Smooth muscle cell (in vitro differentiated cells): ENCODE measurements at regions not wholly inside any gene's neighbourhood (a gene's known extent, or its start where the extent isn't known, plus 50 kb on each side); places are given as distances from the start of the nearest gene placed in this dataset.

ENCODE experiments used
- DNase-seq: peaks from one replicate; lab custom pipeline; 2025; ENCODE audit not compliant: unreplicated experiment; lab: John Stamatoyannopoulos, UW
- H2AFZ ChIP-seq: fragments of 200-600 bp; sonication (generic); 2 replicates; pipeline ENCODE4 v1.6.0; 2016; ENCODE audit warnings: antibody characterized with exemption, low read depth, mild to moderate bottlenecking
- H3F3A ChIP-seq: fragments of 200-600 bp; sonication (generic); 2 replicates; pipeline ENCODE4 v1.6.0; 2017; ENCODE audit warnings: antibody characterized with exemption, low read depth
- H3K27ac ChIP-seq: fragments of 200-600 bp; sonication (generic); 2 replicates; pipeline ENCODE4 v1.5.1; 2016; ENCODE audit warnings: low read depth, mild to moderate bottlenecking
- H3K27me3 ChIP-seq: fragments of 200-600 bp; sonication (generic); 2 replicates; pipeline ENCODE4 v1.6.1; 2016; ENCODE audit warnings: low read depth, mild to moderate bottlenecking
- H3K36me3 ChIP-seq: fragments of 200-600 bp; sonication (generic); 2 replicates; pipeline ENCODE4 v1.5.1; 2016; ENCODE audit warnings: low read depth
- H3K4me1 ChIP-seq: fragments of 200-600 bp; sonication (generic); 2 replicates; pipeline ENCODE4 v1.5.1; 2016; ENCODE audit warnings: low read depth
- H3K4me2 ChIP-seq: fragments of 200-600 bp; sonication (generic); 2 replicates; pipeline ENCODE4 v1.6.0; 2016; ENCODE audit warnings: mild to moderate bottlenecking
- H3K4me3 ChIP-seq: fragments of 200-600 bp; sonication (generic); 2 replicates; pipeline ENCODE4 v1.5.1; 2016; ENCODE audit warnings: mild to moderate bottlenecking
- H3K79me2 ChIP-seq: fragments of 200-600 bp; sonication (generic); 2 replicates; pipeline ENCODE4 v1.6.0; 2016; ENCODE audit warnings: low read depth, mild to moderate bottlenecking
- H3K9ac ChIP-seq: fragments of 200-600 bp; sonication (generic); 2 replicates; pipeline ENCODE4 v1.6.0; 2016; ENCODE audit warnings: low read depth
- H3K9me3 ChIP-seq: fragments of 200-600 bp; sonication (generic); replicated peaks from 2 replicates; pipeline ENCODE4 v1.5.1; 2016; ENCODE audit warnings: low read depth
- H4K20me1 ChIP-seq: fragments of 200-600 bp; sonication (generic); 2 replicates; pipeline ENCODE4 v1.6.0; 2016; ENCODE audit warnings: low read depth
- CTCF ChIP-seq: fragments of 200-600 bp; sonication (generic); IDR thresholded peaks from 2 replicates; pipeline ENCODE4 v1.5.1; 2017; ENCODE audit warnings: borderline replicate concordance, mild to moderate bottlenecking, antibody characterized with exemption; ENCODE audit not compliant: insufficient read depth, poor library complexity, severe bottlenecking
- WGBS: methylation state at CpG from one replicate; pipeline ENCODE4 v1.1.7; 2016; ENCODE audit warnings: low lambda C conversion rate; 5-methylcytosine and 5-hydroxymethylcytosine counted together

- Histone ChIP-seq H3K4me3 (no peak overlapping the region), H3K4me2 (no peak overlapping the region), H3K9ac (no peak overlapping the region), H3K36me3 (no peaks in the 10 kb centered on the region), H3K9me3 (no peaks in the 10 kb centered on the region), H4K20me1 (no peaks in the 10 kb centered on the region), H3K79me2 (no peaks in the 10 kb centered on the region), H2AFZ (no peak overlapping the region), H3F3A (no peaks in the 10 kb centered on the region), H3K27me3 (no peaks in the 10 kb centered on the region), H3K4me1 (no peaks in the 10 kb centered on the region), H3K27ac (no peak overlapping the region)
- 96% methylated on average over 10 of the region's 10 CpGs for WGBS
- no peak for TF ChIP-seq CTCF
- DNase-seq, result no peak
Observed at GRCh38 chr18:34611904-34612303, 98.2 kb upstream of the DTNA start.

GRCh38 chr18:34620258-34620861 lies 89.7 kb upstream of the DTNA start:
- Histone ChIP-seq H4K20me1 (no peaks in the 10 kb centered on the region), H3K9me3 (no peaks in the 10 kb centered on the region), H3F3A (no peaks in the 10 kb centered on the region), H3K4me2 (no peak overlapping the region), H3K27me3 (no peaks in the 10 kb centered on the region), H3K36me3 (no peaks in the 10 kb centered on the region), H3K9ac (no peak overlapping the region), H3K27ac (no peak overlapping the region), H2AFZ (no peak overlapping the region), H3K4me3 (no peak overlapping the region), H3K4me1 (no peaks in the 10 kb centered on the region), H3K79me2 (no peaks in the 10 kb centered on the region)
- WGBS, result 95% methylated on average over 5 of the region's 5 CpGs
- DNase-seq, result no peak
- no peak for TF ChIP-seq CTCF

- Histone ChIP-seq H4K20me1 (no peaks in the 10 kb centered on the region), H3K9ac (no peak overlapping the region), H3K4me1 (no peaks in the 10 kb centered on the region), H3K27me3 (no peaks in the 10 kb centered on the region), H2AFZ (no peak overlapping the region), H3K27ac (no peak overlapping the region), H3K79me2 (no peaks in the 10 kb centered on the region), H3F3A (no peaks in the 10 kb centered on the region), H3K36me3 (no peaks in the 10 kb centered on the region), H3K9me3 (no peaks in the 10 kb centered on the region), H3K4me2 (no peak overlapping the region), H3K4me3 (no peak overlapping the region)
- 90% methylated on average over 2 of the region's 2 CpGs for WGBS
- DNase-seq, result no peak
- no peak for TF ChIP-seq CTCF
Observed at GRCh38 chr18:34623557-34623956, 86.5 kb upstream of the DTNA start.

GRCh38 chr18:34624551-34624950 lies 85.5 kb upstream of the DTNA start:
- no peaks in the 10 kb centered on the region for H4K20me1 ChIP-seq
- H3K79me2 ChIP-seq, result no peaks in the 10 kb centered on the region
- H3K9me3 ChIP-seq, result no peaks in the 10 kb centered on the region
- no peak overlapping the region for H3K4me2 ChIP-seq
- H3K9ac ChIP-seq, result no peak overlapping the region
- H3F3A ChIP-seq, result no peaks in the 10 kb centered on the region
- no peak for TF ChIP-seq CTCF
- H3K27ac ChIP-seq, result no peak overlapping the region
- no peak overlapping the region for H2AFZ ChIP-seq
- 37% methylated on average over 3 of the region's 3 CpGs for WGBS
- no peak overlapping the region for H3K4me3 ChIP-seq
- no peak for DNase-seq
- H3K27me3 ChIP-seq, result no peaks in the 10 kb centered on the region
- H3K36me3 ChIP-seq, result no peaks in the 10 kb centered on the region
- no peaks in the 10 kb centered on the region for H3K4me1 ChIP-seq
